Loucy (cell line): ENCODE measurements at regions not wholly inside any gene's neighbourhood (a gene's known extent, or its start where the extent isn't known, plus 50 kb on each side); places are given as distances from the start of the nearest gene placed in this dataset.

Experiments
- CTCF ChIP-seq: fragments of 200-600 bp; sonication (generic); conservative IDR thresholded peaks from 2 replicates; pipeline ENCODE4 v1.5.1; 2014; ENCODE audit warnings: mild to moderate bottlenecking, antibody characterized with exemption, low read length
- EZH2phosphoT487 ChIP-seq: fragments of 200-600 bp; IDR thresholded peaks from 2 replicates; pipeline ENCODE4 v1.6.1; 2018; ENCODE audit warnings: antibody characterized with exemption, mild to moderate bottlenecking, moderate library complexity, borderline replicate concordance

GRCh38 chr15:58318517-58318916 is 113.3 kb upstream of the LIPC start:
- no peak for TF ChIP-seq EZH2phosphoT487
- no peak for TF ChIP-seq CTCF
